Neural progenitor cell (in vitro differentiated cells): ENCODE measurements at regions not wholly inside any gene's neighbourhood (a gene's known extent, or its start where the extent isn't known, plus 50 kb on each side); places are given as distances from the start of the nearest gene placed in this dataset.

Source experiments
- DNase-seq: peaks from one replicate; pipeline ENCODE4 v3.0.0-alpha.2; 2016; ENCODE audit warnings: low spot score
- H2AFZ ChIP-seq: fragments of 200-600 bp; sonication (generic); replicated peaks from 2 replicates; pipeline ENCODE4 v1.6.1; 2016; ENCODE audit warnings: antibody characterized with exemption
- H3F3A ChIP-seq: fragments of 200-600 bp; sonication (generic); 2 replicates; pipeline ENCODE4 v1.6.1; 2016; ENCODE audit warnings: antibody characterized with exemption, low read depth
- H3K27ac ChIP-seq: fragments of 200-600 bp; sonication (generic); 2 replicates; pipeline ENCODE4 v1.5.1; 2016; ENCODE audit warnings: mild to moderate bottlenecking
- H3K27me3 ChIP-seq: fragments of 200-600 bp; sonication (generic); 2 replicates; pipeline ENCODE4 v1.6.1; 2016; ENCODE audit warnings: mild to moderate bottlenecking, moderate library complexity
- H3K36me3 ChIP-seq: fragments of 200-600 bp; sonication (generic); 2 replicates; pipeline ENCODE4 v1.5.1; 2016
- H3K4me1 ChIP-seq: fragments of 200-600 bp; sonication (generic); 2 replicates; pipeline ENCODE4 v1.6.1; 2016; ENCODE audit warnings: mixed run types
- H3K4me2 ChIP-seq: fragments of 200-600 bp; sonication (generic); 2 replicates; pipeline ENCODE4 v1.6.1; 2016
- H3K4me3 ChIP-seq: fragments of 200-600 bp; sonication (generic); 2 replicates; pipeline ENCODE4 v1.5.1; 2016
- H3K79me2 ChIP-seq: fragments of 200-600 bp; sonication (generic); 2 replicates; pipeline ENCODE4 v1.6.1; 2016; ENCODE audit warnings: low read depth
- H3K9ac ChIP-seq: fragments of 200-600 bp; sonication (generic); 2 replicates; pipeline ENCODE4 v1.6.1; 2016
- H3K9me3 ChIP-seq: fragments of 200-600 bp; sonication (generic); 2 replicates; pipeline ENCODE4 v1.5.1; 2016; ENCODE audit warnings: low read depth
- H4K20me1 ChIP-seq: fragments of 200-600 bp; sonication (generic); 2 replicates; pipeline ENCODE4 v1.6.1; 2016; ENCODE audit warnings: low read depth
- H3K27ac Mint-ChIP-seq: 3 replicates; pipeline ENCODE4 v1.8.0; 2021; ENCODE audit warnings: mixed read lengths
- H3K27me3 Mint-ChIP-seq: 2 replicates; pipeline ENCODE4 v1.8.0; 2022; ENCODE audit warnings: low read depth, mild to moderate bottlenecking, inconsistent platforms, moderate library complexity, mixed read lengths; ENCODE audit not compliant: insufficient read depth
- H3K36me3 Mint-ChIP-seq: 3 replicates; pipeline ENCODE4 v1.8.0; 2021; ENCODE audit warnings: mixed read lengths
- H3K4me1 Mint-ChIP-seq: 3 replicates; pipeline ENCODE4 v1.8.0; 2021; ENCODE audit warnings: mixed read lengths
- H3K4me3 Mint-ChIP-seq: 3 replicates; pipeline ENCODE4 v1.8.0; 2021; ENCODE audit warnings: mild to moderate bottlenecking, moderate library complexity, mixed read lengths
- H3K9me3 Mint-ChIP-seq: 3 replicates; pipeline ENCODE4 v1.8.0; 2020; ENCODE audit warnings: mixed read lengths
- CTCF ChIP-seq: fragments of 200-600 bp; sonication (generic); IDR thresholded peaks from 2 replicates; pipeline ENCODE4 v1.5.1; 2017; ENCODE audit warnings: antibody characterized with exemption, mild to moderate bottlenecking
- EZH2 ChIP-seq: fragments of 200-600 bp; sonication (generic); IDR thresholded peaks from 2 replicates; pipeline ENCODE4 v1.6.1; 2017; ENCODE audit warnings: antibody characterized with exemption, mild to moderate bottlenecking, moderate library complexity
- EZH2phosphoT487 ChIP-seq: fragments of 200-600 bp; sonication (generic); IDR thresholded peaks from 2 replicates; pipeline ENCODE4 v1.6.1; 2017; ENCODE audit warnings: antibody characterized with exemption

- peak overlapping the region; percentile 89 for H3K27ac Mint-ChIP-seq
- Histone ChIP-seq H4K20me1 (peaks cover 95% of the 10 kb centered on the region), H3K9me3 (no peaks in the 10 kb centered on the region), H3K4me3 (no peak overlapping the region), H3K36me3 (no peaks in the 10 kb centered on the region), H3K4me1 (peaks cover 57% of the 10 kb centered on the region), H3K4me2 (no peak overlapping the region), H3K27me3 (no peaks in the 10 kb centered on the region), H3K79me2 (peaks cover 69% of the 10 kb centered on the region), H3K9ac (no peak overlapping the region), H3K27ac (no peak overlapping the region), H3F3A (peaks cover 21% of the 10 kb centered on the region), H2AFZ (no peak overlapping the region)
- peaks cover 14% of the 10 kb centered on the region for H3K27me3 Mint-ChIP-seq
- no peaks in the 10 kb centered on the region for H3K9me3 Mint-ChIP-seq
- H3K4me3 Mint-ChIP-seq = peak overlapping the region; percentile 35
- no peak for DNase-seq
- peaks cover 85% of the 10 kb centered on the region for H3K4me1 Mint-ChIP-seq
- TF ChIP-seq EZH2phosphoT487 (no peak), CTCF (no peak), EZH2 (no peak)
- H3K36me3 Mint-ChIP-seq = no peaks in the 10 kb centered on the region
Observed at GRCh38 chr2:120887741-120888231, 152.1 kb downstream of the GLI2 start.

DNA sequence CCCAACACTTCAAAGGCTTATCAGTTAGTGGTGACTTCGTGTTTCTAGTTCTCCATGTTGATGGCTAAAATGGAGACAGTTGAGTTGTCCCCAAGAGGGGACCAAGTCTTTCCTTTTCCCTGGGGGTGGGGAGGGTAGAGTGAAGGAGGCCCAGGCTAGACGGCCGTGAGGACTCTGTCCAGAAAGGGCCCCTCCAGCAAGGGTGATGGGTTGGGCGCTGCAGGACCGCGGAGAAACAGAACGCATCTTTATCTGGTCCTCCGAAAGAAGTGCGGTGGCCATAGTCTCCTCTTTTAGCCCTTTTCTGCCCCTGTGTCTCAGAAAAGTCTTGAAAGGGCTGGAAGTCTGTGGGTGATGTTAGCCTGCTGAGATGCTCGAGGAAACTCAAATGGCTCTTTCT is 153.2 kb downstream of the GLI2 start:
- peaks cover 87% of the 10 kb centered on the region for H3K4me1 Mint-ChIP-seq
- peaks cover 61% of the 10 kb centered on the region for H3K4me1 ChIP-seq
- no peak overlapping the region for H3K4me3 ChIP-seq
- peaks cover 32% of the 10 kb centered on the region for H3F3A ChIP-seq
- no peaks in the 10 kb centered on the region for H3K9me3 Mint-ChIP-seq
- TF ChIP-seq CTCF = no peak
- TF ChIP-seq EZH2phosphoT487 = no peak
- no peak for TF ChIP-seq EZH2
- H3K27ac ChIP-seq = no peak overlapping the region
- peaks cover 16% of the 10 kb centered on the region for H3K27me3 Mint-ChIP-seq
- H3K27me3 ChIP-seq = no peaks in the 10 kb centered on the region
- no peaks in the 10 kb centered on the region for H3K9me3 ChIP-seq
- DNase-seq = no peak
- H2AFZ ChIP-seq = no peak overlapping the region
- H3K27ac Mint-ChIP-seq = peak overlapping the region; percentile 42
- H3K4me3 Mint-ChIP-seq = no peak overlapping the region
- H3K36me3 Mint-ChIP-seq = no peaks in the 10 kb centered on the region
- peaks cover 58% of the 10 kb centered on the region for H3K79me2 ChIP-seq
- peaks cover 92% of the 10 kb centered on the region for H4K20me1 ChIP-seq
- H3K36me3 ChIP-seq = no peaks in the 10 kb centered on the region
- H3K4me2 ChIP-seq = no peak overlapping the region
- H3K9ac ChIP-seq = no peak overlapping the region

DNA sequence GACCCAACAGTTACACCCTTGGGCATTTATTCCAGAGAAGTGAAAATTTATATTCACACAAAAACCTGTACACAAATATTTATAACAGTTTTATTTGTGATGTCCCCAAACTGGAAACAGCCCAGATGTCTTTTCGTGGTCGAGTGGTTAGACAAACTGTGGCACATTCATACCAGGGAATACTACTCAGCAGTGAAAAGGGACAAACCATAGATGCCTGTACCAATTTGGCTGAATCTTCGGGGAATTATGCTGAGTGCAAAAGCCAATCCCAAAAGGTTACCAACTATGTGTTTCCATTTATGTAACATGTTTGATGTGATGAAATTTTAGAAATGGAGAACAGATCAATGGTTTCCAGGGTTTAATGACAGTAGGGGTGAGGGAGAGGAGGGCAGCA is 154.3 kb downstream of the GLI2 start:
- Histone ChIP-seq H2AFZ (no peak overlapping the region), H3K4me3 (no peak overlapping the region), H3K79me2 (peaks cover 56% of the 10 kb centered on the region), H3K9ac (no peak overlapping the region), H3F3A (peaks cover 43% of the 10 kb centered on the region), H4K20me1 (peaks cover 89% of the 10 kb centered on the region), H3K4me2 (no peak overlapping the region), H3K27me3 (no peaks in the 10 kb centered on the region), H3K27ac (no peak overlapping the region), H3K9me3 (no peaks in the 10 kb centered on the region), H3K36me3 (no peaks in the 10 kb centered on the region), H3K4me1 (peaks cover 63% of the 10 kb centered on the region)
- peaks cover 14% of the 10 kb centered on the region for H3K27me3 Mint-ChIP-seq
- no peak for DNase-seq
- TF ChIP-seq EZH2 = no peak
- TF ChIP-seq EZH2phosphoT487 = no peak
- no peak for TF ChIP-seq CTCF
- H3K4me3 Mint-ChIP-seq = peak overlapping the region; percentile 33
- no peaks in the 10 kb centered on the region for H3K36me3 Mint-ChIP-seq
- H3K9me3 Mint-ChIP-seq = no peaks in the 10 kb centered on the region
- H3K4me1 Mint-ChIP-seq = peaks cover 86% of the 10 kb centered on the region
- no peak overlapping the region for H3K27ac Mint-ChIP-seq
